22Rv1 (cell line): ENCODE measurements at regions not wholly inside any gene's neighbourhood (a gene's known extent, or its start where the extent isn't known, plus 50 kb on each side); places are given as distances from the start of the nearest gene placed in this dataset.
"Not testable (repeated sequence)": the region's sequence is repeated elsewhere in the genome, so short reads cannot be mapped to it uniquely, and the experiment has no call there.

Experiments
- ZFX ChIP-seq: fragments of 450-650 bp; IDR thresholded peaks from 2 replicates; pipeline ENCODE4 v1.6.1; 2017; ENCODE audit warnings: antibody characterized with exemption, borderline replicate concordance
- TF ChIP-seq, protein P1 (sequence below): fragments of 450-650 bp; IDR thresholded peaks from 2 replicates; pipeline ENCODE4 v1.5.1; 2017; ENCODE audit warnings: mild to moderate bottlenecking

DNA sequence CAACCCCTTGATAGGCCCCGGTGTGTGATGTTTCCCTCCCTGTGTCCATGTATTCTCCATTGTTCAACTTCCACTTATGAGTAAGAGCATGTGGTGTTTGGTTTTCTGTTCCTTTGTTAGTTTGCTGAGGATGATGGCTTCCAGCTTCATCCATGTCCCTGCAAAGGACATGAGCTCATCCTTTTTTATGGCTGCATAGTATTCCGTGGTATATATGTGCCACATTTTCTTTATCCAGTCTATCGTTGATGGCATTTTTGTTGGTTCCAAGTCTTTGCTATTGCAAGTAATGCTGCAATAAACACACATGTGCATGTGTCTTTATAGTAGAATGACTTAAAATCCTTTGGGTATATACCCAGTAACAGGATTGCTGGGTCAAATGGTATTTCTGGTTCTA lies 132.3 kb downstream of the CXCL12 start:
- TF ChIP-seq, protein P1, sequence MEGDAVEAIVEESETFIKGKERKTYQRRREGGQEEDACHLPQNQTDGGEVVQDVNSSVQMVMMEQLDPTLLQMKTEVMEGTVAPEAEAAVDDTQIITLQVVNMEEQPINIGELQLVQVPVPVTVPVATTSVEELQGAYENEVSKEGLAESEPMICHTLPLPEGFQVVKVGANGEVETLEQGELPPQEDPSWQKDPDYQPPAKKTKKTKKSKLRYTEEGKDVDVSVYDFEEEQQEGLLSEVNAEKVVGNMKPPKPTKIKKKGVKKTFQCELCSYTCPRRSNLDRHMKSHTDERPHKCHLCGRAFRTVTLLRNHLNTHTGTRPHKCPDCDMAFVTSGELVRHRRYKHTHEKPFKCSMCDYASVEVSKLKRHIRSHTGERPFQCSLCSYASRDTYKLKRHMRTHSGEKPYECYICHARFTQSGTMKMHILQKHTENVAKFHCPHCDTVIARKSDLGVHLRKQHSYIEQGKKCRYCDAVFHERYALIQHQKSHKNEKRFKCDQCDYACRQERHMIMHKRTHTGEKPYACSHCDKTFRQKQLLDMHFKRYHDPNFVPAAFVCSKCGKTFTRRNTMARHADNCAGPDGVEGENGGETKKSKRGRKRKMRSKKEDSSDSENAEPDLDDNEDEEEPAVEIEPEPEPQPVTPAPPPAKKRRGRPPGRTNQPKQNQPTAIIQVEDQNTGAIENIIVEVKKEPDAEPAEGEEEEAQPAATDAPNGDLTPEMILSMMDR, result not testable (repeated sequence)
- TF ChIP-seq ZFX, result not testable (repeated sequence)
